Hepatocyte (in vitro differentiated cells): ENCODE measurements at regions not wholly inside any gene's neighbourhood (a gene's known extent, or its start where the extent isn't known, plus 50 kb on each side); places are given as distances from the start of the nearest gene placed in this dataset.

ENCODE experiments used
- DNase-seq: peaks from one replicate; pipeline ENCODE4 v3.0.0-alpha.2; 2016; ENCODE audit warnings: low spot score
- H2AFZ ChIP-seq: fragments of 200-600 bp; sonication (generic); 2 replicates; pipeline ENCODE4 v1.6.0; 2016; ENCODE audit warnings: antibody characterized with exemption, mild to moderate bottlenecking
- H3K27ac ChIP-seq: fragments of 200-600 bp; sonication (generic); 2 replicates; pipeline ENCODE4 v1.5.1; 2016; ENCODE audit warnings: mild to moderate bottlenecking
- H3K27me3 ChIP-seq: fragments of 200-600 bp; sonication (generic); 2 replicates; pipeline ENCODE4 v1.6.1; 2016
- H3K36me3 ChIP-seq: fragments of 200-600 bp; sonication (generic); replicated peaks from 2 replicates; pipeline ENCODE4 v1.5.1; 2016; ENCODE audit warnings: low read depth; ENCODE audit not compliant: insufficient read depth
- H3K4me1 ChIP-seq: fragments of 200-600 bp; sonication (generic); 2 replicates; pipeline ENCODE4 v1.5.1; 2016; ENCODE audit warnings: mild to moderate bottlenecking, moderate library complexity; ENCODE audit not compliant: insufficient read depth
- H3K4me2 ChIP-seq: fragments of 200-600 bp; sonication (generic); 2 replicates; pipeline ENCODE4 v1.6.0; 2016
- H3K4me3 ChIP-seq: fragments of 200-600 bp; sonication (generic); 2 replicates; pipeline ENCODE4 v1.5.1; 2016; ENCODE audit warnings: mild to moderate bottlenecking
- H3K79me2 ChIP-seq: fragments of 200-600 bp; sonication (generic); 2 replicates; pipeline ENCODE4 v1.6.0; 2017; ENCODE audit warnings: mild to moderate bottlenecking
- H3K9me2 ChIP-seq: fragments of 200-600 bp; sonication (generic); replicated peaks from 2 replicates; pipeline ENCODE4 v1.6.0; 2017; ENCODE audit warnings: mild to moderate bottlenecking; ENCODE audit not compliant: insufficient read depth
- H3K9me3 ChIP-seq: fragments of 200-600 bp; sonication (generic); 2 replicates; pipeline ENCODE4 v1.5.1; 2016; ENCODE audit warnings: low read depth, mild to moderate bottlenecking
- H4K20me1 ChIP-seq: fragments of 200-600 bp; sonication (generic); 2 replicates; pipeline ENCODE4 v1.6.0; 2016; ENCODE audit warnings: mild to moderate bottlenecking; ENCODE audit not compliant: insufficient read depth, poor library complexity, severe bottlenecking
- EZH2 ChIP-seq: fragments of 200-600 bp; sonication (generic); IDR thresholded peaks from 2 replicates; pipeline ENCODE4 v1.6.1; 2016; ENCODE audit warnings: antibody characterized with exemption, mild to moderate bottlenecking, borderline replicate concordance
- EZH2phosphoT487 ChIP-seq: fragments of 200-600 bp; sonication (generic); IDR thresholded peaks from one replicate; pipeline ENCODE4 v1.6.1; 2018; ENCODE audit warnings: antibody characterized with exemption, mild to moderate bottlenecking, low read depth, moderate library complexity; ENCODE audit not compliant: unreplicated experiment, severe bottlenecking
- whole genome bisulfite sequencing: methylation state at CpG from one replicate; pipeline ENCODE4 v1.1.6; 2016; ENCODE audit warnings: low lambda C conversion rate; ENCODE audit errors: missing lambda C conversion rate; 5-methylcytosine and 5-hydroxymethylcytosine counted together
- TF ChIP-seq, protein P1 (sequence below): fragments of 200-600 bp; sonication (generic); IDR thresholded peaks from 2 replicates; pipeline ENCODE4 v1.5.1; 2016; ENCODE audit warnings: antibody characterized with exemption, mild to moderate bottlenecking; ENCODE audit not compliant: poor library complexity

- no peak for DNase-seq
- peaks cover 14% of the 10 kb centered on the region for H3K27me3 ChIP-seq
Observed at GRCh38 chr17:79354173-79354820, 256.6 kb downstream of the RBFOX3 start.

DNA sequence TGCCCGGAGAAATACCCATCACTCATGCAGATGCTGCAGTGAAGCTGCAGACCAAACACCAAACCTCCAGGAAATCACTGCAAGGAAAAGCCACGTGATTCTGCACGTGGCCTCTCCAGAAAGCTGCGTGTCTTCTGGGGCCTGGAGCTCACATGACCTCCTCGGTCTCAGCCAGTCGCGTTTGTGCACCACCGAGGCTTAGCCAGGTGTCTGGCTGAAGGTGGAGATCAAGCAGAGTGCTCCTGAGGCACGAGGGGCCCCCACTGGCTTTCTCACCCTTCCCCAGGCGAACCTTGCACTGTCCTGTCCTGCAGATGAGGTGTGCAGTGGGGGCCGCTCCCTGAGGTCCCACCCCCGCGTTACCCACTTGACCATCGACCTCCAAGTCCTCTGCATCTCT, 257.3 kb downstream of the RBFOX3 start:
- Histone ChIP-seq H3K36me3 (no peaks in the 10 kb centered on the region), H3K9me2 (no peaks in the 10 kb centered on the region), H3K4me2 (no peak overlapping the region), H3K9me3 (no peaks in the 10 kb centered on the region), H3K4me1 (no peaks in the 10 kb centered on the region), H2AFZ (no peak overlapping the region), H3K27ac (no peak overlapping the region), H4K20me1 (no peaks in the 10 kb centered on the region), H3K27me3 (peaks cover 14% of the 10 kb centered on the region), H3K4me3 (no peak overlapping the region), H3K79me2 (no peaks in the 10 kb centered on the region)
- no peak for TF ChIP-seq EZH2
- TF ChIP-seq EZH2phosphoT487 = no peak
- TF ChIP-seq, protein P1, sequence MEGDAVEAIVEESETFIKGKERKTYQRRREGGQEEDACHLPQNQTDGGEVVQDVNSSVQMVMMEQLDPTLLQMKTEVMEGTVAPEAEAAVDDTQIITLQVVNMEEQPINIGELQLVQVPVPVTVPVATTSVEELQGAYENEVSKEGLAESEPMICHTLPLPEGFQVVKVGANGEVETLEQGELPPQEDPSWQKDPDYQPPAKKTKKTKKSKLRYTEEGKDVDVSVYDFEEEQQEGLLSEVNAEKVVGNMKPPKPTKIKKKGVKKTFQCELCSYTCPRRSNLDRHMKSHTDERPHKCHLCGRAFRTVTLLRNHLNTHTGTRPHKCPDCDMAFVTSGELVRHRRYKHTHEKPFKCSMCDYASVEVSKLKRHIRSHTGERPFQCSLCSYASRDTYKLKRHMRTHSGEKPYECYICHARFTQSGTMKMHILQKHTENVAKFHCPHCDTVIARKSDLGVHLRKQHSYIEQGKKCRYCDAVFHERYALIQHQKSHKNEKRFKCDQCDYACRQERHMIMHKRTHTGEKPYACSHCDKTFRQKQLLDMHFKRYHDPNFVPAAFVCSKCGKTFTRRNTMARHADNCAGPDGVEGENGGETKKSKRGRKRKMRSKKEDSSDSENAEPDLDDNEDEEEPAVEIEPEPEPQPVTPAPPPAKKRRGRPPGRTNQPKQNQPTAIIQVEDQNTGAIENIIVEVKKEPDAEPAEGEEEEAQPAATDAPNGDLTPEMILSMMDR = no peak
- WGBS = 72% methylated on average over 14 of the region's 14 CpGs
- DNase-seq = no peak

More at GRCh38 chr17:79354173-79354820, 256.6 kb downstream of the RBFOX3 start:
- Histone ChIP-seq H3K79me2 (no peaks in the 10 kb centered on the region), H3K4me1 (no peaks in the 10 kb centered on the region), H3K36me3 (no peaks in the 10 kb centered on the region), H4K20me1 (no peaks in the 10 kb centered on the region), H3K9me2 (no peaks in the 10 kb centered on the region), H3K4me2 (no peak overlapping the region), H3K9me3 (no peaks in the 10 kb centered on the region), H2AFZ (no peak overlapping the region), H3K4me3 (no peak overlapping the region), H3K27ac (no peak overlapping the region)
- TF ChIP-seq, protein P1 = no peak
- no peak for TF ChIP-seq EZH2phosphoT487
- TF ChIP-seq EZH2 = no peak
- 86% methylated on average over 15 of the region's 15 CpGs for WGBS

DNA sequence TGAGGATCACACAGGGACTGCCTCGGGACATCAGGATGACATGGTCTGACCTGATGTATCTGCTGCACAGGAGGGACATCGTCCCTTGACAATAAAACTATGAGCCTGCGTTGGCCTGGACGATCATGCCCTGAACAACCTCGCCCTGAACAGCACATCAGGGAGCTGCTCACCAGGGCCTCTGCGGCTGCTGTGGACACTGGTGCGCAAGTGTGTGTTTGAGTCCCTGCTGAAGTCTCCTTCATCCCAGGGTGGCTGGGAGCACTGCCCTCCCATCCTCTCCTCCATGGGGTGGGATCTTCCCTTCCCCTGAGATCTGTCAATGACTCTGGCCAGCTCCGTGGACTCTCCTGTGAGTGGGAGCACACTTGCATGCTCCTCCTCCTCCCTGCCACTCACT, 257.8 kb downstream of the RBFOX3 start:
- H4K20me1 ChIP-seq = no peaks in the 10 kb centered on the region
- H3K9me3 ChIP-seq = no peaks in the 10 kb centered on the region
- H3K27ac ChIP-seq = no peak overlapping the region
- 86% methylated on average over 8 of the region's 8 CpGs for WGBS
- H3K4me2 ChIP-seq = no peak overlapping the region
- TF ChIP-seq EZH2 (no peak), EZH2phosphoT487 (no peak)
- TF ChIP-seq, protein P1 = no peak
- no peaks in the 10 kb centered on the region for H3K9me2 ChIP-seq
- H3K79me2 ChIP-seq = no peaks in the 10 kb centered on the region
- H3K36me3 ChIP-seq = no peaks in the 10 kb centered on the region
- DNase-seq = no peak
- no peak overlapping the region for H3K4me3 ChIP-seq
- H2AFZ ChIP-seq = no peak overlapping the region
- peaks cover 17% of the 10 kb centered on the region for H3K27me3 ChIP-seq
- H3K4me1 ChIP-seq = no peaks in the 10 kb centered on the region
